ENCODE measurements at regions not wholly inside any gene's neighbourhood (a gene's known extent, or its start where the extent isn't known, plus 50 kb on each side); places are given as distances from the start of the nearest gene placed in this dataset.

GRCh38 chr9:88786291-88787079, 204.8 kb upstream of the S1PR3 start:
- WGBS (ENCODE audit: low lambda C conversion rate): 75% methylated on average over 12 of the region's 12 CpGs
- no peak overlapping the region for H2AFZ ChIP-seq (ENCODE audit: low read depth)
- no peak for DNase-seq

GRCh38 chr9:88789785-88790184, 201.5 kb upstream of the S1PR3 start:
- no peaks in the 10 kb centered on the region for H3K9me2 ChIP-seq
- no peaks in the 10 kb centered on the region for H3K9me3 ChIP-seq
- H3K36me3 ChIP-seq (replicated peaks in 1 of 2; ENCODE audit: control insufficient read depth in 1 of 2, insufficient read depth in 2 of 2, low read length in 1 of 2): no peaks in the 10 kb centered on the region
- no peaks in the 10 kb centered on the region for H3K27me3 ChIP-seq (ENCODE audit: insufficient read depth)
- H3K27ac ChIP-seq (ENCODE audit: low read depth in 2 of 2, low read length in 1 of 2): no peak overlapping the region
- WGBS (ENCODE audit: low lambda C conversion rate): 96% methylated on average over 3 of the region's 3 CpGs
- no peak overlapping the region for H3K9ac ChIP-seq
- no peak for DNase-seq
- no peaks in the 10 kb centered on the region for H3K79me2 ChIP-seq (ENCODE audit: insufficient read depth)
- peaks cover 5 to 7% of the 10 kb centered on the region in 2 experiments; a peak in 2 of 4 replicates for H3K4me1 ChIP-seq (ENCODE audit: control insufficient read depth in 1 of 2, insufficient read depth in 2 of 2, low read depth in 1 of 2, low read length in 1 of 2)
- H2AFZ ChIP-seq (ENCODE audit: low read depth): no peak overlapping the region
- ChIA-PET CTCF (no interaction called here), POLR2A (no interaction called here)
- no peak overlapping the region for H3K4me3 ChIP-seq (ENCODE audit: low read depth in 2 of 2, low read length in 1 of 2)
- no peak overlapping the region for H3K4me2 ChIP-seq
- H4K20me1 ChIP-seq (ENCODE audit: insufficient read depth): no peaks in the 10 kb centered on the region
- H3F3A ChIP-seq (replicated peaks; ENCODE audit: insufficient read depth): no peaks in the 10 kb centered on the region
- TF ChIP-seq RXRA (IDR thresholded peaks at IDR 0.05; ENCODE audit: borderline replicate concordance, low read depth): no peak
- no peak for TF ChIP-seq CHD2 (IDR thresholded peaks at IDR 0.05; ENCODE audit: low read length, partially characterized antibody)
- TF ChIP-seq MEF2A (IDR thresholded peaks at IDR 0.05; ENCODE audit: borderline replicate concordance, low read depth): no peak
- no peak for TF ChIP-seq EP300 (IDR thresholded peaks at IDR 0.05; ENCODE audit: borderline replicate concordance in 1 of 2, low read depth in 1 of 2, low read length in 1 of 2)
- no peak for TF ChIP-seq FOXM1 (IDR thresholded peaks at IDR 0.05; ENCODE audit: low read depth)
- TF ChIP-seq GABPA (IDR thresholded peaks at IDR 0.05; ENCODE audit: low read depth): no peak
- TF ChIP-seq REST (IDR thresholded peaks at IDR 0.05; ENCODE audit: low read depth, low read length): no peak
- no peak for TF ChIP-seq YY1 (IDR thresholded peaks at IDR 0.05; ENCODE audit: low read depth)
- TF ChIP-seq PBX3 (IDR thresholded peaks at IDR 0.05): no peak
- no peak for TF ChIP-seq POLR2AphosphoS5 (IDR thresholded peaks at IDR 0.05; ENCODE audit: low read depth, low read length)
- TF ChIP-seq EZH2phosphoT487 (IDR thresholded peaks at IDR 0.05; ENCODE audit: borderline replicate concordance, low read depth): no peak
- TF ChIP-seq FOXJ3 (CRISPR knock-in tag; IDR thresholded peaks at IDR 0.05): no peak
- TF ChIP-seq RAD21 (IDR thresholded peaks at IDR 0.05; ENCODE audit: low read length): no peak
- TF ChIP-seq USF1 (IDR thresholded peaks at IDR 0.05; ENCODE audit: borderline replicate concordance, low read depth): no peak

More at GRCh38 chr9:88786291-88787079, 204.8 kb upstream of the S1PR3 start:
- Histone ChIP-seq H3F3A (replicated peaks; ENCODE audit: insufficient read depth) (no peaks in the 10 kb centered on the region), H3K27me3 (ENCODE audit: insufficient read depth) (no peaks in the 10 kb centered on the region), H3K4me3 (ENCODE audit: low read depth in 2 of 2, low read length in 1 of 2) (no peak overlapping the region), H3K9ac (no peak overlapping the region), H3K36me3 (replicated peaks in 1 of 2; ENCODE audit: control insufficient read depth in 1 of 2, insufficient read depth in 2 of 2, low read length in 1 of 2) (no peaks in the 10 kb centered on the region), H3K4me1 (ENCODE audit: control insufficient read depth in 1 of 2, insufficient read depth in 2 of 2, low read depth in 1 of 2, low read length in 1 of 2) (peaks cover 13 to 22% of the 10 kb centered on the region in 2 experiments; a peak in 3 of 4 replicates), H3K9me3 (no peaks in the 10 kb centered on the region), H3K4me2 (no peak overlapping the region), H4K20me1 (ENCODE audit: insufficient read depth) (no peaks in the 10 kb centered on the region), H3K79me2 (ENCODE audit: insufficient read depth) (no peaks in the 10 kb centered on the region), H3K9me2 (no peaks in the 10 kb centered on the region), H3K27ac (ENCODE audit: low read depth in 2 of 2, low read length in 1 of 2) (no peak overlapping the region)
- TF ChIP-seq CHD2 (IDR thresholded peaks at IDR 0.05; ENCODE audit: low read length, partially characterized antibody): no peak
- TF ChIP-seq SIN3A (IDR thresholded peaks at IDR 0.05; ENCODE audit: borderline replicate concordance, low read depth, low read length): no peak
- no peak for TF ChIP-seq EP300 (IDR thresholded peaks at IDR 0.05; ENCODE audit: borderline replicate concordance in 1 of 2, low read depth in 1 of 2, low read length in 1 of 2)
- no peak for TF ChIP-seq IRF3 (IDR thresholded peaks at IDR 0.05; ENCODE audit: low read depth, low read length)
- TF ChIP-seq RAD21 (IDR thresholded peaks at IDR 0.05; ENCODE audit: low read length): no peak
- TF ChIP-seq MAX (IDR thresholded peaks at IDR 0.05; ENCODE audit: low read depth): no peak
- no peak for TF ChIP-seq RCOR1 (IDR thresholded peaks at IDR 0.05; ENCODE audit: low read length)
- POLR2A ChIA-PET: no interaction called here
- CTCF ChIA-PET: interaction anchor here (0.7 kb wide), 1 partner anchor 9 kb away, joined by 3 read pairs; no protein-coding TSS in a partner anchor
